HG02763 (cell line): ENCODE measurements at regions not wholly inside any gene's neighbourhood (a gene's known extent, or its start where the extent isn't known, plus 50 kb on each side); places are given as distances from the start of the nearest gene placed in this dataset.

Experiments
- ATAC-seq: cut with Tn5 transposase; IDR thresholded peaks from one replicate; pipeline ENCODE4 v1.9.1; 2021; ENCODE audit warnings: mild to moderate bottlenecking, moderate library complexity; ENCODE audit not compliant: unreplicated experiment

DNA sequence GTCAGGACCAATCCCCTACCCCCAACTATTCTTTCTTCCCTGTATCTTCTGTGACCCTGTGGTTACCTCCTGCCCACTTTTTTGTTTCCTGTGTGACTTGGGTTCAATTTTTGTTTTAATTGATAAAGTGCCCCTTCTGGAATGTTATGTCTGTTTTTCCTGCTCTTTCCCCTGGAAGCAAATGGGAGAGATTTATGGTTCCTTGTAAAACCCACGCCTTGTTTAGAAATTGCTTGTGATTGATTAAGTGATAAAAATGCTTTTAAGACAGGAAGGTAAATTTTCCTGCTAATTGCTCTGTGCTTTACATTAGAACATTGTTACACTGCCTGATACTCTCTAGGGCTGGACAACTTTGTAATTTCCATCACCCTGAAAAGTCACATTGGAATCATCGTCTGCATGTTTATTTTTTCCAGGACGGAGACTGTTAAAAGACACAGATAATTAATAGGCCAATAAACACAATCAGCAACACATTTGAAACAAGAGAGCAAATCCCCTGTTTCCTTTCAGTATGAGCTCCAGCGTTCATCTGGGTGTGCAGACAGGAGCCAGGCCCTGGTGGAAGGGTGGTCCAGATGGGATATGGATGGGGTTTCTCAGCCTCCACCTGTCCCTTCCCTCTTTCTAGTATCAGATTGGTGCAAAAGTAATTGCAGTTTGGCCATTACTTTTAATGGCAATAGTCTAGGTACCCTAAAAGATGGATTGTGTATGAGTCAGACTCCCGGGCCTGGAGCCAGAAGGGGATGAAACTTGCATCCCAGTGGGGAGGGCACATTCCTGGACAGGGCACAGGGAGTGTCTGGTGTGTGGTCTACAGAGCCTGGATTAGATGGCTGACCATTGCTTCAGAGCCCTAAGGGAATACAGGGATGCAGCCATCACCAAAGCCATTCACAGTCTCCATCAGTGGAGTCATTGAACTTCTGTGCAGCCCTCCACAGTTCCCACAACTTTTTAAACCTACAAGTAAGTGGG lies 58.1 kb upstream of the AGBL1 start:
- ATAC-seq = no peak

DNA sequence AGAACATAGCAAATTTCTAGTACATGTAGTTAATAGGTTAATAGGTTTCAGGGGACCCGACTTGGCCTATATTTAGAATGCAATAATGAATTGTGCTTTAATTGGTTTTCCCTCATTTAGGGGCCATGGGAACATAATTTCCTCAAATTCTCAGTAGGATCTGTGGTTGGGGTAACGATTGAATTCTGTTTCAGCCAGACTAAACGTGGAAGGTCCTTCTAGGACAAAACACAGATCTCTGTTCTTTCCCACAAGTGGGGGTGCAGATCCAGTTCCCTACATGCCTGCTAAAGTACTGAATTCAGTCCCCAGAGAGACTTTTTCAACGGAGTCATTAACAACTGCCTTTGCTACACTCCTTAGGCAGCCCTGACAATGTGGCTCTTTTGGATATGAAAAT lies 50.7 kb upstream of the AGBL1 start:
- ATAC-seq = no peak
